ENCODE measurements at regions not wholly inside any gene's neighbourhood (a gene's known extent, or its start where the extent isn't known, plus 50 kb on each side); places are given as distances from the start of the nearest gene placed in this dataset.
"Not testable (repeated sequence)": the region's sequence is repeated elsewhere in the genome, so short reads cannot be mapped to it uniquely, and the experiment has no call there.

GRCh38 chr13:83794583-83794982 is 87.7 kb downstream of the SLITRK1 start:
- no peak overlapping the region for H3K4me3 ChIP-seq (ENCODE audit: low read length in 2 of 2)
- H3K9ac ChIP-seq (ENCODE audit: low read length in 2 of 2), result no peak overlapping the region
- no peaks in the 10 kb centered on the region for H3K4me1 ChIP-seq (ENCODE audit: control insufficient read depth, insufficient read depth, low read length)
- H3K27ac ChIP-seq (ENCODE audit: low read length), result no peak overlapping the region
- H3K27me3 ChIP-seq (ENCODE audit: control insufficient read depth in 1 of 2, insufficient read depth in 2 of 2, low read length in 2 of 2), result no peaks in the 10 kb centered on the region
- H3K9me3 ChIP-seq (ENCODE audit: control insufficient read depth in 2 of 2, low read length in 2 of 2), result peaks cover 0 to 4% of the 10 kb centered on the region in 2 donors
- H3K36me3 ChIP-seq (ENCODE audit: control insufficient read depth in 2 of 2, insufficient read depth in 2 of 2, low read length in 2 of 2), result no peaks in the 10 kb centered on the region

- Histone ChIP-seq H3K9ac (ENCODE audit: low read length in 2 of 2) (no peak overlapping the region), H3K9me3 (ENCODE audit: control insufficient read depth in 2 of 2, low read length in 2 of 2) (no peaks in the 10 kb centered on the region), H3K4me1 (ENCODE audit: control insufficient read depth, insufficient read depth, low read length) (no peaks in the 10 kb centered on the region), H3K4me3 (ENCODE audit: low read length in 2 of 2) (no peak overlapping the region), H3K36me3 (ENCODE audit: control insufficient read depth in 2 of 2, insufficient read depth in 2 of 2, low read length in 2 of 2) (no peaks in the 10 kb centered on the region), H3K27me3 (ENCODE audit: control insufficient read depth in 1 of 2, insufficient read depth in 2 of 2, low read length in 2 of 2) (no peaks in the 10 kb centered on the region), H3K27ac (ENCODE audit: low read length) (no peak overlapping the region)
Measured at GRCh38 chr13:83780227-83780626, 102.0 kb downstream of the SLITRK1 start.

- no peaks in the 10 kb centered on the region for H3K9me3 ChIP-seq (ENCODE audit: control insufficient read depth in 2 of 2, low read length in 2 of 2)
- H3K27me3 ChIP-seq (ENCODE audit: control insufficient read depth in 1 of 2, insufficient read depth in 2 of 2, low read length in 2 of 2), result no peaks in the 10 kb centered on the region
- H3K9ac ChIP-seq (ENCODE audit: low read length in 2 of 2), result no peak overlapping the region
- no peak overlapping the region for H3K4me3 ChIP-seq (ENCODE audit: low read length in 2 of 2)
- H3K27ac ChIP-seq (ENCODE audit: low read length), result no peak overlapping the region
- no peaks in the 10 kb centered on the region for H3K36me3 ChIP-seq (ENCODE audit: control insufficient read depth in 2 of 2, insufficient read depth in 2 of 2, low read length in 2 of 2)
- no peaks in the 10 kb centered on the region for H3K4me1 ChIP-seq (ENCODE audit: control insufficient read depth, insufficient read depth, low read length)
Measured at GRCh38 chr13:83773961-83774360, 108.3 kb downstream of the SLITRK1 start.

GRCh38 chr13:83765796-83766195 is 116.5 kb downstream of the SLITRK1 start:
- Histone ChIP-seq H3K4me1 (ENCODE audit: control insufficient read depth, insufficient read depth, low read length) (no peaks in the 10 kb centered on the region), H3K27ac (ENCODE audit: low read length) (no peak overlapping the region), H3K36me3 (ENCODE audit: control insufficient read depth in 2 of 2, insufficient read depth in 2 of 2, low read length in 2 of 2) (no peaks in the 10 kb centered on the region), H3K27me3 (ENCODE audit: control insufficient read depth in 1 of 2, insufficient read depth in 2 of 2, low read length in 2 of 2) (no peaks in the 10 kb centered on the region), H3K4me3 (ENCODE audit: low read length in 2 of 2) (no peak overlapping the region), H3K9me3 (ENCODE audit: control insufficient read depth in 2 of 2, low read length in 2 of 2) (no peaks in the 10 kb centered on the region), H3K9ac (ENCODE audit: low read length in 2 of 2) (no peak overlapping the region)

GRCh38 chr13:83761631-83762030 is 120.6 kb downstream of the SLITRK1 start:
- no peaks in the 10 kb centered on the region for H3K9me3 ChIP-seq (ENCODE audit: control insufficient read depth in 2 of 2, low read length in 2 of 2)
- no peak overlapping the region for H3K4me3 ChIP-seq (ENCODE audit: low read length in 2 of 2)
- H3K27ac ChIP-seq (ENCODE audit: low read length), result no peak overlapping the region
- no peaks in the 10 kb centered on the region for H3K4me1 ChIP-seq (ENCODE audit: control insufficient read depth, insufficient read depth, low read length)
- H3K36me3 ChIP-seq (ENCODE audit: control insufficient read depth in 2 of 2, insufficient read depth in 2 of 2, low read length in 2 of 2), result no peaks in the 10 kb centered on the region
- H3K27me3 ChIP-seq (ENCODE audit: control insufficient read depth in 1 of 2, insufficient read depth in 2 of 2, low read length in 2 of 2), result no peaks in the 10 kb centered on the region
- H3K9ac ChIP-seq (ENCODE audit: low read length in 2 of 2), result no peak overlapping the region

GRCh38 chr13:83755210-83755609 is 127.1 kb downstream of the SLITRK1 start:
- H3K9me3 ChIP-seq (ENCODE audit: control insufficient read depth in 2 of 2, low read length in 2 of 2); H3K27ac ChIP-seq (ENCODE audit: low read length); H3K27me3 ChIP-seq (ENCODE audit: control insufficient read depth in 1 of 2, insufficient read depth in 2 of 2, low read length in 2 of 2); H3K4me1 ChIP-seq (ENCODE audit: control insufficient read depth, insufficient read depth, low read length); H3K9ac ChIP-seq (ENCODE audit: low read length in 2 of 2); H3K36me3 ChIP-seq (ENCODE audit: control insufficient read depth in 2 of 2, insufficient read depth in 2 of 2, low read length in 2 of 2); H3K4me3 ChIP-seq (ENCODE audit: low read length in 2 of 2): not testable (repeated sequence)

GRCh38 chr13:83753912-83754624 is 128.2 kb downstream of the SLITRK1 start:
- Histone ChIP-seq H3K27me3 (ENCODE audit: control insufficient read depth in 1 of 2, insufficient read depth in 2 of 2, low read length in 2 of 2) (no peaks in the 10 kb centered on the region), H3K36me3 (ENCODE audit: control insufficient read depth in 2 of 2, insufficient read depth in 2 of 2, low read length in 2 of 2) (no peaks in the 10 kb centered on the region), H3K9me3 (ENCODE audit: control insufficient read depth in 2 of 2, low read length in 2 of 2) (no peaks in the 10 kb centered on the region)

GRCh38 chr13:83752141-83752540 is 130.1 kb downstream of the SLITRK1 start:
- Histone ChIP-seq H3K27ac (ENCODE audit: low read length) (no peak overlapping the region), H3K9ac (ENCODE audit: low read length in 2 of 2) (no peak overlapping the region), H3K4me3 (ENCODE audit: low read length in 2 of 2) (no peak overlapping the region), H3K9me3 (ENCODE audit: control insufficient read depth in 2 of 2, low read length in 2 of 2) (no peaks in the 10 kb centered on the region), H3K36me3 (ENCODE audit: control insufficient read depth in 2 of 2, insufficient read depth in 2 of 2, low read length in 2 of 2) (no peaks in the 10 kb centered on the region), H3K27me3 (ENCODE audit: control insufficient read depth in 1 of 2, insufficient read depth in 2 of 2, low read length in 2 of 2) (no peaks in the 10 kb centered on the region), H3K4me1 (ENCODE audit: control insufficient read depth, insufficient read depth, low read length) (no peaks in the 10 kb centered on the region)

More at GRCh38 chr13:83753912-83754624, 128.2 kb downstream of the SLITRK1 start:
- Histone ChIP-seq H3K9ac (ENCODE audit: low read length in 2 of 2) (no peak overlapping the region), H3K27ac (ENCODE audit: low read length) (no peak overlapping the region), H3K4me1 (ENCODE audit: control insufficient read depth, insufficient read depth, low read length) (no peaks in the 10 kb centered on the region), H3K4me3 (ENCODE audit: low read length in 2 of 2) (no peak overlapping the region)

GRCh38 chr13:83740622-83741021 is 141.7 kb downstream of the SLITRK1 start:
- Histone ChIP-seq H3K27ac (ENCODE audit: low read length) (no peak overlapping the region), H3K27me3 (ENCODE audit: control insufficient read depth in 1 of 2, insufficient read depth in 2 of 2, low read length in 2 of 2) (no peaks in the 10 kb centered on the region), H3K9ac (ENCODE audit: low read length in 2 of 2) (no peak overlapping the region), H3K4me1 (ENCODE audit: control insufficient read depth, insufficient read depth, low read length) (no peaks in the 10 kb centered on the region), H3K9me3 (ENCODE audit: control insufficient read depth in 2 of 2, low read length in 2 of 2) (no peaks in the 10 kb centered on the region), H3K36me3 (ENCODE audit: control insufficient read depth in 2 of 2, insufficient read depth in 2 of 2, low read length in 2 of 2) (no peaks in the 10 kb centered on the region), H3K4me3 (ENCODE audit: low read length in 2 of 2) (no peak overlapping the region)

- Histone ChIP-seq H3K36me3 (ENCODE audit: control insufficient read depth in 2 of 2, insufficient read depth in 2 of 2, low read length in 2 of 2) (no peaks in the 10 kb centered on the region), H3K4me3 (ENCODE audit: low read length in 2 of 2) (no peak overlapping the region), H3K4me1 (ENCODE audit: control insufficient read depth, insufficient read depth, low read length) (no peaks in the 10 kb centered on the region), H3K27ac (ENCODE audit: low read length) (no peak overlapping the region), H3K27me3 (ENCODE audit: control insufficient read depth in 1 of 2, insufficient read depth in 2 of 2, low read length in 2 of 2) (no peaks in the 10 kb centered on the region), H3K9me3 (ENCODE audit: control insufficient read depth in 2 of 2, low read length in 2 of 2) (no peaks in the 10 kb centered on the region), H3K9ac (ENCODE audit: low read length in 2 of 2) (no peak overlapping the region)
Measured at GRCh38 chr13:83738407-83738806, 143.9 kb downstream of the SLITRK1 start.

GRCh38 chr13:83733293-83733692 is 149.0 kb downstream of the SLITRK1 start:
- no peak overlapping the region for H3K27ac ChIP-seq (ENCODE audit: low read length)
- no peaks in the 10 kb centered on the region for H3K27me3 ChIP-seq (ENCODE audit: control insufficient read depth in 1 of 2, insufficient read depth in 2 of 2, low read length in 2 of 2)
- H3K9ac ChIP-seq (ENCODE audit: low read length in 2 of 2), result no peak overlapping the region
- H3K9me3 ChIP-seq (ENCODE audit: control insufficient read depth in 2 of 2, low read length in 2 of 2), result no peaks in the 10 kb centered on the region
- no peaks in the 10 kb centered on the region for H3K4me1 ChIP-seq (ENCODE audit: control insufficient read depth, insufficient read depth, low read length)
- H3K4me3 ChIP-seq (ENCODE audit: low read length in 2 of 2), result no peak overlapping the region
- no peaks in the 10 kb centered on the region for H3K36me3 ChIP-seq (ENCODE audit: control insufficient read depth in 2 of 2, insufficient read depth in 2 of 2, low read length in 2 of 2)

Measured in stomach smooth muscle (tissue), 2 donors.